ENCODE measurements at regions not wholly inside any gene's neighbourhood (a gene's known extent, or its start where the extent isn't known, plus 50 kb on each side); places are given as distances from the start of the nearest gene placed in this dataset.

DNA sequence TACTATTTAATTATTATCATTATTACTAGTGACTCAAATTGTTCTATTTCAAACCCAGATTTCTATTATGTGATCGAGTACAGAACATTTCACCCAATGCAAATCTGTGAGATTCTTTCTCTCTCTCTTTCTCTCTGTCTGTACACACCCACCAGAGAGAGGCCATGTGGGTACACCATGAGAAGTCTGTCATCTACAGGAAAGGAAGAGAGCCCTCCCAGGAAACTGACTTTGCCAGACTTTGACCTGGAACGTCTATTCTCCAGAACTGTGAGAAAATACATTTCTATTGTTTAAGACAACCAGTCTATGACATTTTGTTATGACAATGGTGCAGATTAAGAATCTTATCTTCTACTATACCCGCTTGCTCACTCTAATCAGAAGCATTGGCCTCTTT lies 1091.6 kb downstream of the TTLL7 start:
- no peak for DNase-seq
- no peak for TF ChIP-seq POLR2A (IDR thresholded peaks at IDR 0.05)
- TF ChIP-seq, protein P1, sequence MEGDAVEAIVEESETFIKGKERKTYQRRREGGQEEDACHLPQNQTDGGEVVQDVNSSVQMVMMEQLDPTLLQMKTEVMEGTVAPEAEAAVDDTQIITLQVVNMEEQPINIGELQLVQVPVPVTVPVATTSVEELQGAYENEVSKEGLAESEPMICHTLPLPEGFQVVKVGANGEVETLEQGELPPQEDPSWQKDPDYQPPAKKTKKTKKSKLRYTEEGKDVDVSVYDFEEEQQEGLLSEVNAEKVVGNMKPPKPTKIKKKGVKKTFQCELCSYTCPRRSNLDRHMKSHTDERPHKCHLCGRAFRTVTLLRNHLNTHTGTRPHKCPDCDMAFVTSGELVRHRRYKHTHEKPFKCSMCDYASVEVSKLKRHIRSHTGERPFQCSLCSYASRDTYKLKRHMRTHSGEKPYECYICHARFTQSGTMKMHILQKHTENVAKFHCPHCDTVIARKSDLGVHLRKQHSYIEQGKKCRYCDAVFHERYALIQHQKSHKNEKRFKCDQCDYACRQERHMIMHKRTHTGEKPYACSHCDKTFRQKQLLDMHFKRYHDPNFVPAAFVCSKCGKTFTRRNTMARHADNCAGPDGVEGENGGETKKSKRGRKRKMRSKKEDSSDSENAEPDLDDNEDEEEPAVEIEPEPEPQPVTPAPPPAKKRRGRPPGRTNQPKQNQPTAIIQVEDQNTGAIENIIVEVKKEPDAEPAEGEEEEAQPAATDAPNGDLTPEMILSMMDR (IDR thresholded peaks at IDR 0.05), result no peak
- Histone ChIP-seq H3K27ac (no peak overlapping the region), H3K9me3 (no peaks in the 10 kb centered on the region), H3K4me1 (no peaks in the 10 kb centered on the region), H3K27me3 (no peaks in the 10 kb centered on the region), H3K4me3 (no peak overlapping the region), H3K36me3 (no peaks in the 10 kb centered on the region)
- intact Hi-C loops (cut with DNase I), result no loop called here
- 83 to 89% methylated on average over 3 of the region's 3 CpGs for WGBS, 2 donors

DNA sequence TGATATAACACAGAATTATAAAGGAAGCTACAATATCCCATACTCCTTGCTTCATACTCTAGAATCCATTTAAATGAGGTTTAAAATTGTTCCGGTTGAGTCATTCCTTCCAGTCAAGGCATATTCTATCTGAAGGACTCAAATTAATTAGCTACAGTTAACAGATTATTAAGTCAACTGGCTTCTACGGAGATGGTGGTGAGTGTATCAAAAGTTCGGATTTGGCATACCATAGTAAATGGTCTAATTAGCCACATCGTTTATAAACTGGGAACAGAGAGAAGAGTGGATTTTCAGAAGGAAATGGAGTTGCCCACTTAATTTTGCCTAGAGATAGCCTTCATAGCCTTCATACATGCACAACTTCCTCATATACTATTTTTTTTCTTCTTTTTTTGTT lies 1095.3 kb downstream of the TTLL7 start:
- TF ChIP-seq, protein P1 (IDR thresholded peaks at IDR 0.05), result no peak
- no peak for TF ChIP-seq POLR2A (IDR thresholded peaks at IDR 0.05)
- DNase-seq, result no peak
- H3K9me3 ChIP-seq, result no peaks in the 10 kb centered on the region

DNA sequence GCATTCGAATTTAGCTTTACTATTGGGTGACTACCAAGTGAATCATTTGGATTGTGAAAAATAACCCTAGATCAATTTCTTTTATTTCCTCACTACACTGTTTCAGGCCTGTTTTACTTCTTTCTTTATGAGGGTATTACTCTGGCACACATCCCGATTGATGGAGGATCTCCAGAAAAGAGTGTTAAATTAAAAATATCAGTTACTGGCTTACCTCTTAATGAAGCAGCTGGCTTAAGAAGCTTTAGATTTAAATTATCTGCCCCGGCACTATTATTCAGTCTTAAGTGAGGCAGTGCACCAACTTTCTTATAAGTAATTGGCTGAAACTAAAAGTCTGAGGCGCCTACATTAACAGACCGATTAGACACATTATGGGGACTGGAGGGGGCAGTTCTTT lies 1097.4 kb downstream of the TTLL7 start:
- no peaks in the 10 kb centered on the region for H3K27me3 ChIP-seq
- intact Hi-C loops (cut with DNase I), result no loop called here
- DNase-seq, result no peak
- H3K36me3 ChIP-seq, result no peaks in the 10 kb centered on the region
- WGBS, 2 donors, result 33 to 39% methylated on average over 5 of the region's 5 CpGs
- no peaks in the 10 kb centered on the region for H3K9me3 ChIP-seq
- H3K4me3 ChIP-seq, result no peak overlapping the region
- TF ChIP-seq, protein P1 (IDR thresholded peaks at IDR 0.05), result no peak
- no peak for TF ChIP-seq POLR2A (IDR thresholded peaks at IDR 0.05)
- H3K27ac ChIP-seq, result no peak overlapping the region
- H3K4me1 ChIP-seq, result peaks cover 0 to 13% (median 4%) of the 10 kb centered on the region in 3 donors

More for the DNA sequence above, 1095.3 kb downstream of the TTLL7 start:
- H3K4me3 ChIP-seq, result no peak overlapping the region
- no peaks in the 10 kb centered on the region for H3K36me3 ChIP-seq
- 52 to 60% methylated on average over 4 of the region's 4 CpGs for WGBS, 2 donors
- no peak overlapping the region for H3K27ac ChIP-seq
- intact Hi-C loops (cut with DNase I), result no loop called here
- peaks cover 0 to 13% (median 4%) of the 10 kb centered on the region in 3 donors for H3K4me1 ChIP-seq
- H3K27me3 ChIP-seq, result no peaks in the 10 kb centered on the region

DNA sequence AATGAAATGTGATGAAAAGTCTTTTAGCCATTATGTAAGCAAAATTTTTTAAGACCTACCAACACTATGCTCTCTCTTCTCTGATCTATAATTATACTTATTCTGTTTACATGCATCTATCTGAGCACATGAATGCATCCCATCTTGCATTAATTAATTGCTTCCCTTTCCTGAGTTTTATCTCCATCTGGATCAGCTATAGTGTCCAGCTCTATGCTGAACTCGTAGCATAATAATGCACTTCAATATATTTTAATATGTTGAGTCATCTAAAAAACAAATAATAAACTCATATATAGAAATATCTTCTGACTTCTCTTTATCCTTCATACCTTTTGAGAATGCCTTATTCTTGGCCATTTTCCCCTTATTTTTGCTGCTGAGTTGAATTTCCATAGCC lies 1097.8 kb downstream of the TTLL7 start:
- no peak for DNase-seq
- intact Hi-C loops (cut with DNase I), result no loop called here
- no peak overlapping the region for H3K4me3 ChIP-seq
- no peaks in the 10 kb centered on the region for H3K9me3 ChIP-seq
- no peak overlapping the region for H3K27ac ChIP-seq
- no peaks in the 10 kb centered on the region for H3K27me3 ChIP-seq
- H3K4me1 ChIP-seq, result peaks cover 0 to 13% (median 4%) of the 10 kb centered on the region in 3 donors
- WGBS, 2 donors, result 28 to 33% methylated on average over 1 of the region's 1 CpG
- no peaks in the 10 kb centered on the region for H3K36me3 ChIP-seq
- TF ChIP-seq, protein P1 (IDR thresholded peaks at IDR 0.05), result no peak
- TF ChIP-seq POLR2A (IDR thresholded peaks at IDR 0.05), result no peak

DNA sequence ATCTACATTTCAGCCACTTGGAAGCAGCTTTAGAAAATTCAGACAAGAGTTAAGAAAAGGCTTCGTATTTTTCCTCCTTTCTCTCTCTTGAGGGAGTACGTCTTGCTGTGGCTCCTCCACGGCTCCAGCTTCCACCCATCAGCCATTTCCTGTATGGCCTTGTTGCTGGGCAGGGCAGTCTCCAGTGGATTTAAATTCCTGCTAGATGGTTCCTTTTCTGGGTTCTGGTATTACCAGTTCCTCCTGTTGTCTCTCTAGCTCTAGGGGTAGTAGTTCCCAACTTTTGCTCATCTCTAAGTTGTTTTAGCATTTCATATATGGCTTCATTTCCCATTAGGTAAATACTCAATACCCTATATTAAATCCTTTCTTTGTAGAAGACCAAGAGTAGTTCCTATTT lies 1098.3 kb downstream of the ADGRL2 start:
- Histone ChIP-seq H3K27ac (no peak overlapping the region), H3K9me3 (no peaks in the 10 kb centered on the region), H3K4me1 (peaks cover 0 to 13% (median 4%) of the 10 kb centered on the region in 3 donors), H3K4me3 (no peak overlapping the region), H3K36me3 (no peaks in the 10 kb centered on the region), H3K27me3 (no peaks in the 10 kb centered on the region)
- DNase-seq, result no peak
- 60 to 80% methylated on average over 3 of the region's 3 CpGs for WGBS, 2 donors
- intact Hi-C loops (cut with DNase I), result no loop called here
- no peak for TF ChIP-seq POLR2A (IDR thresholded peaks at IDR 0.05)
- TF ChIP-seq, protein P1 (IDR thresholded peaks at IDR 0.05), result no peak
